Thyroid gland (tissue), 4 donors: ENCODE measurements at regions not wholly inside any gene's neighbourhood (a gene's known extent, or its start where the extent isn't known, plus 50 kb on each side); places are given as distances from the start of the nearest gene placed in this dataset.

Experiments used
- DNase-seq, 2 donors: peaks; one replicate each; pipeline ENCODE4 v3.0.0-alpha.2; 2019
- H3K27ac ChIP-seq, 3 donors: fragments of 200-600 bp; sonication (generic); 1 replicate in 2 of 3; 2 replicates in 1 of 3; pipeline ENCODE4 v1.5.1; 2016 to 2019; ENCODE audit warnings: mild to moderate bottlenecking in 1 of 3, moderate library complexity in 1 of 3
- H3K27me3 ChIP-seq: fragments of 200-600 bp; sonication (generic); one replicate; pipeline ENCODE4 v1.5.1; 2019
- H3K36me3 ChIP-seq, 2 donors: fragments of 200-600 bp; sonication (generic); one replicate each; pipeline ENCODE4 v1.5.1; 2016 to 2019
- H3K4me1 ChIP-seq, 2 donors: fragments of 200-600 bp; sonication (generic); one replicate each; pipeline ENCODE4 v1.5.1; 2017 to 2019
- H3K4me3 ChIP-seq, 3 donors: fragments of 200-600 bp; sonication (generic); replicated peaks in 1 of 3; 1 replicate in 2 of 3; 2 replicates in 1 of 3; pipeline ENCODE4 v1.5.1; 2016; ENCODE audit warnings: mild to moderate bottlenecking in 1 of 3
- H3K9me3 ChIP-seq: fragments of 200-600 bp; sonication (generic); one replicate; pipeline ENCODE4 v1.5.1; 2017
- CTCF ChIP-seq, 6 experiments: fragments of 200-600 bp in 3 of 6; fragments of 450-650 bp in 3 of 6; sonication (generic) in 3 of 6; IDR thresholded peaks; one replicate each; pipeline ENCODE4 v1.5.1; 2016 to 2019; ENCODE audit warnings: antibody characterized with exemption in 6 of 6, mild to moderate bottlenecking in 2 of 6, inconsistent platforms in 1 of 6, moderate library complexity in 1 of 6
- POLR2A ChIP-seq, 2 donors: fragments of 450-650 bp; IDR thresholded peaks; one replicate each; pipeline ENCODE4 v1.6.1; 2017; ENCODE audit warnings: antibody characterized with exemption in 2 of 2, mild to moderate bottlenecking in 2 of 2, moderate library complexity in 1 of 2
- WGBS, 2 donors: methylation state at CpG; one replicate each; pipeline ENCODE4 v1.1.5; 2017; 5-methylcytosine and 5-hydroxymethylcytosine counted together
- intact Hi-C: fragments of 100-400 bp; cut with DNase I; formaldehyde crosslinking; loops from one replicate; pipeline ENCODE4 v1.15.1; 2023

DNA sequence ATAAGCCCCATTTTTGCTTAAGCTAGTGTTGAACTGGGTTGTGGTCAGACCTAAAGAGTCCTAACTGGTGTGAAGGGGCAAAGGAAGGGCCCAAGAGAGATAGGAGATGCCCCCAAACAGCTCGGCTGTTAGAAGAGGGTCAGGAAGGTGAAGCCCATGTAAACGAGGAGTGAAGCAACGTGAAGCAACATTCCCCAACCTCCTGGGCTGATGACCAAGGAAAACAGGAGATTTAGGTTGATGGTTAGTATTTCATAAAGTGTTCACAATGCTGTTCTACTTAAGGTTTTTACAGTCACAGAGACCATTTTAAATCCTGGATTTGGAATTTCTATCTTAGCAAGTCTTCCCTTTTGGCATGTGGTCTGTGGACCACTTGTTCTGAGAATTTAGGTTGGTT, 144.0 kb upstream of the SERPINE2 start:
- Histone ChIP-seq H3K4me3 (no peak overlapping the region), H3K27me3 (no peaks in the 10 kb centered on the region), H3K27ac (no peak overlapping the region), H3K4me1 (no peaks in the 10 kb centered on the region), H3K9me3 (no peaks in the 10 kb centered on the region), H3K36me3 (no peaks in the 10 kb centered on the region)
- 68 to 77% methylated on average over 3 of the region's 3 CpGs for WGBS, 2 donors
- no peak for DNase-seq
- intact Hi-C loops: no loop called here
- TF ChIP-seq CTCF (IDR thresholded peaks at IDR 0.05): no peak
- TF ChIP-seq POLR2A (IDR thresholded peaks at IDR 0.05): no peak

GRCh38 chr2:224182498-224182897, 143.4 kb upstream of the SERPINE2 start:
- 87 to 91% methylated on average over 3 of the region's 3 CpGs for WGBS, 2 donors
- no peaks in the 10 kb centered on the region for H3K27me3 ChIP-seq
- no peak overlapping the region for H3K27ac ChIP-seq
- no peak for DNase-seq
- intact Hi-C loops: no loop called here
- H3K4me3 ChIP-seq: no peak overlapping the region
- H3K9me3 ChIP-seq: no peaks in the 10 kb centered on the region
- no peak for TF ChIP-seq CTCF (IDR thresholded peaks at IDR 0.05)
- no peak for TF ChIP-seq POLR2A (IDR thresholded peaks at IDR 0.05)
- H3K4me1 ChIP-seq: no peaks in the 10 kb centered on the region
- H3K36me3 ChIP-seq: no peaks in the 10 kb centered on the region

DNA sequence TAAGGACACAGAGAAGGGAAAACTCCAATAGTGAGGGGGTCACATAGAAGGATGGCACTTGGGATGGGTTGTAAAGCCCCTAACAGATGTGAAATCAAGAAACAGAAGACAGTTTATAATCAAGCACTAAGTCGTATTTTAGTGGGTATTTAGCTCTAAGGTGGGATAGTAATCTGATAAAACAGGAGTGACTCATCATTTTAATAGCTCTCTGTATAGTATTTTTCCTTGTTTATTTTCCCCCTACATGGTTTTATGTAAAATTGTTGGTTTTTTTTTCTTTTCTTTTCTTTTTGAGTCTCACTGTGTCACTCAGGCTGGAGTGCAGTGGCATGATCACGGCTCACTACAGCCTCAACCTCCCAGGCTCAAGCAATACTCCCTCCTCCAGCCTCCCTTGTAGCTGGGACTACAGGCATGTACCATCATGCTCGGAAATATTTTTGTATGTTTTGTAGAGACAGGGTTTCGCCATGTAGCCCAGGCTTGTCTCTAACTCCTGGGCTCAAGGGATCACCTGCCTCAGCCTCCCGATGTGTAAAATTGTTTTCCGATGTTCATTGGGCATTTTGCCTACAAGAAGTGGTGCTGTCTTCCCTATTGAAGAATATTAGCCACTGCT, 142.6 kb upstream of the SERPINE2 start:
- WGBS, 2 donors: 89 to 93% methylated on average over 6 of the region's 6 CpGs
- no peak overlapping the region for H3K4me3 ChIP-seq
- TF ChIP-seq CTCF (IDR thresholded peaks at IDR 0.05) (no peak), POLR2A (IDR thresholded peaks at IDR 0.05) (no peak)

DNA sequence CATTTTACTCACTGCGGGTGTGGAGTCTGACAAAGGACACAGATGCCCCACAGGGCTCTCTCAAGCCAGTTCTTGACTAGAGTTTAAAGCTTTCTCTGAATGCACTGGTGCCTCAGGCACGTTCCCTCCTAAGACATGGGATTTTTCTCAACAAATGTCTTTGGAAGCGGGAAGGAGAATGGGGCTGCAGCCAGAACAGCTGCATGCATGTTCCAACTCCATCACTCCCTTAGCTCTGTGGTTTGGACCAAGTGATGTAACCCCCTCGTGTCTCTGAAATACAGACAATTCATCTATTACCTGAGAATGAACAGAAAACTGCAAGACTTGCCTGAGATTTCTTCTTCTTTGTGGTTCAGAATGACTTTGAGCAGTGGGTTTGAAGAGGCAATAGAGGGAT, 141.7 kb upstream of the SERPINE2 start:
- intact Hi-C loops: no loop called here
- DNase-seq: no peak
- no peak overlapping the region for H3K4me3 ChIP-seq
- no peak overlapping the region for H3K27ac ChIP-seq
- no peaks in the 10 kb centered on the region for H3K36me3 ChIP-seq
- no peaks in the 10 kb centered on the region for H3K27me3 ChIP-seq
- TF ChIP-seq CTCF (IDR thresholded peaks at IDR 0.05) (no peak), POLR2A (IDR thresholded peaks at IDR 0.05) (no peak)
- H3K4me1 ChIP-seq: no peaks in the 10 kb centered on the region
- 45 to 90% methylated on average over 4 of the region's 4 CpGs for WGBS, 2 donors
- H3K9me3 ChIP-seq: no peaks in the 10 kb centered on the region

More for the DNA sequence above, 142.6 kb upstream of the SERPINE2 start:
- intact Hi-C loops: no loop called here
- no peak for DNase-seq
- no peaks in the 10 kb centered on the region for H3K4me1 ChIP-seq
- no peak overlapping the region for H3K27ac ChIP-seq
- H3K9me3 ChIP-seq: no peaks in the 10 kb centered on the region
- H3K36me3 ChIP-seq: no peaks in the 10 kb centered on the region
- H3K27me3 ChIP-seq: no peaks in the 10 kb centered on the region

DNA sequence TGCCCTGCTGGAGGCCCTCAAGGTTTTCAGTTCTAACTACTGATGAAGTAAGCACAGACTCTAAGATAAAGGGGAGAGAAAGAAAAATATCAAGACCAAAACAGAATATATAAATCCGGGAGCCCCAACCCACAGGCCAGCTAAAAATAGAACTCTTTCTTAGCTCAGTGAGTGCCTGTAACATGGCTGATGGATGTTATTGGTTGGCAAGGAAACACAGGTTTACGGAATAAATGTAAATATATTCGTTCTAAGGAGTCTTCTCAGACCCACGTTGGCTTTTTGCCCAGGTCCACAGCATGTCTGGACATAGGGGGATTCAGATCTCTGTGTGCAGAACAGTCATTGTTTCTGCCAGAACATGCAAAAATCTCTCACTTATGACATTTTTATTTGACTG, 139.0 kb upstream of the SERPINE2 start:
- H3K36me3 ChIP-seq: no peaks in the 10 kb centered on the region
- H3K27me3 ChIP-seq: no peaks in the 10 kb centered on the region
- no peak overlapping the region for H3K27ac ChIP-seq
- intact Hi-C loops: no loop called here
- H3K4me3 ChIP-seq: no peak overlapping the region
- 35 to 41% methylated on average over 4 of the region's 4 CpGs for WGBS, 2 donors
- DNase-seq: no peak
- H3K9me3 ChIP-seq: no peaks in the 10 kb centered on the region
- no peak for TF ChIP-seq POLR2A (IDR thresholded peaks at IDR 0.05)
- no peak for TF ChIP-seq CTCF (IDR thresholded peaks at IDR 0.05)
- H3K4me1 ChIP-seq: no peaks in the 10 kb centered on the region
